ENCODE measurements at regions not wholly inside any gene's neighbourhood (a gene's known extent, or its start where the extent isn't known, plus 50 kb on each side); places are given as distances from the start of the nearest gene placed in this dataset.

DNA sequence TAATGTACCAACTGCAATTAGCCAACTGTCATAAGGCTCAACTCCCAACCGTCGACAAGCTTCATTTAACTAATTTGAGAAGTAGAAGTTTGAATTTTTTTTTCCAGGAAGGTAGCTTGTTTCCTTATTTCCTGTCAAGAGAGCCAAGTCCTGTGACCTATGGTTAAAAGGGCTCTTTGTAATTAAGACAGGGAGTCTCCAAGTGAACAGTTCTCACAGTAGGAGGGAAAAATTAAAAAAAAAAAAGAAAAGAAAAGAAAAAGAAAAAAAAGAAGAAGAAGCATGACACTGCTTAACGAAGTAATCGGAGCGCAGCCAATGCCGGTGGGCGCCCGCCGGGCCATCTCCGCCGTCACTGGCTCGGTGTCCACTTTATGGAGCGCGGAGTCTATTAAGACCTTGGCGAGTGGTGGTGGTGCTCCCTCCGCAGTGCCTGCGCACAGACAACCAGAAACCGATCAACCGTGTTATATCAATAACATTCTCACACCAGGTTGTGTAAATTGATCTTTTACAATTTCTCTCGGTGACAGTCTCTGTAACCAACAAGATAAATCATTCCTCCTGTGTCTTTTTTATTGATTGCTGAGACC lies 197.2 kb upstream of the POU3F3 start:
- 97% methylated on average over 11 of the region's 20 CpGs for WGBS (ENCODE audit: insufficient coverage)
- CTCF ChIA-PET: interaction anchor here in 1 of 2 donors (0.7 kb wide), 1 partner anchor 193 kb away, joined by 3 read pairs; no protein-coding TSS in a partner anchor

GRCh38 chr2:104658144-104658835 lies 195.6 kb upstream of the POU3F3 start:
- H3K36me3 Mint-ChIP-seq: no peaks in the 10 kb centered on the region
- Histone ChIP-seq H3K9me3 (no peaks in the 10 kb centered on the region), H3K4me3 (ENCODE audit: control insufficient read depth in 1 of 2, extremely low read depth in 1 of 2, low read length in 1 of 2) (peak overlapping the region in 1 of 2 donors; percentile 29), H3K27me3 (replicated peaks in 1 of 2; ENCODE audit: control insufficient read depth in 2 of 2, extremely low read depth in 1 of 2, insufficient read depth in 2 of 2, low read length in 1 of 2) (peaks cover 0 to 23% of the 10 kb centered on the region in 2 experiments), H3K36me3 (ENCODE audit: control insufficient read depth in 2 of 2, extremely low read depth in 1 of 2, insufficient read depth in 1 of 2, low read length in 1 of 2) (no peaks in the 10 kb centered on the region), H3K27ac (ENCODE audit: low read length) (no peak overlapping the region), H3K4me1 (ENCODE audit: control insufficient read depth in 1 of 2, extremely low read depth in 1 of 2, insufficient read depth in 2 of 2, low read length in 2 of 2) (peaks cover 9 to 11% of the 10 kb centered on the region in 2 experiments)
- ChIA-PET POLR2A (no interaction called here), CTCF (no interaction called here)
- H3K4me1 Mint-ChIP-seq: peaks cover 2 to 14% (median 4%) of the 10 kb centered on the region in 3 donors
- peak in 1 of 35 experiments; percentile 26 for DNase-seq
- peak overlapping the region in 1 of 3 donors; percentile 55 for H3K4me3 Mint-ChIP-seq
- 31% methylated on average over 13 of the region's 19 CpGs for WGBS (ENCODE audit: insufficient coverage)
- H3K9me3 Mint-ChIP-seq: no peaks in the 10 kb centered on the region
- peak in 1 of 4 experiments; percentile 39 for ATAC-seq (replicated peaks in 1 of 4)
- no peak overlapping the region for H3K27ac Mint-ChIP-seq
- H3K27me3 Mint-ChIP-seq: peaks cover 34 to 38% of the 10 kb centered on the region in 2 donors

More for the DNA sequence above, 197.2 kb upstream of the POU3F3 start:
- H3K4me3 ChIP-seq (ENCODE audit: control insufficient read depth in 1 of 2, extremely low read depth in 1 of 2, low read length in 1 of 2): no peak overlapping the region
- H3K9me3 Mint-ChIP-seq: no peaks in the 10 kb centered on the region
- H3K27me3 Mint-ChIP-seq: peaks cover 34 to 38% of the 10 kb centered on the region in 2 donors
- peaks cover 2 to 14% (median 4%) of the 10 kb centered on the region in 3 donors for H3K4me1 Mint-ChIP-seq
- H3K36me3 Mint-ChIP-seq: no peaks in the 10 kb centered on the region
- DNase-seq (no peak), ATAC-seq (replicated peaks in 1 of 4) (no peak)
- H3K27ac Mint-ChIP-seq: no peak overlapping the region
- H3K27me3 ChIP-seq (replicated peaks in 1 of 2; ENCODE audit: control insufficient read depth in 2 of 2, extremely low read depth in 1 of 2, insufficient read depth in 2 of 2, low read length in 1 of 2): peaks cover 0 to 23% of the 10 kb centered on the region in 2 experiments
- no peaks in the 10 kb centered on the region for H3K36me3 ChIP-seq (ENCODE audit: control insufficient read depth in 2 of 2, extremely low read depth in 1 of 2, insufficient read depth in 1 of 2, low read length in 1 of 2)
- H3K4me1 ChIP-seq (ENCODE audit: control insufficient read depth in 1 of 2, extremely low read depth in 1 of 2, insufficient read depth in 2 of 2, low read length in 2 of 2): peaks cover 9 to 11% of the 10 kb centered on the region in 2 experiments
- H3K4me3 Mint-ChIP-seq: no peak overlapping the region
- no peak overlapping the region for H3K27ac ChIP-seq (ENCODE audit: low read length)
- POLR2A ChIA-PET: interaction anchor here in 1 of 2 donors (0.6 kb wide), 1 partner anchor 637 kb away, joined by 3 read pairs; no protein-coding TSS in a partner anchor
- H3K9me3 ChIP-seq: no peaks in the 10 kb centered on the region

DNA sequence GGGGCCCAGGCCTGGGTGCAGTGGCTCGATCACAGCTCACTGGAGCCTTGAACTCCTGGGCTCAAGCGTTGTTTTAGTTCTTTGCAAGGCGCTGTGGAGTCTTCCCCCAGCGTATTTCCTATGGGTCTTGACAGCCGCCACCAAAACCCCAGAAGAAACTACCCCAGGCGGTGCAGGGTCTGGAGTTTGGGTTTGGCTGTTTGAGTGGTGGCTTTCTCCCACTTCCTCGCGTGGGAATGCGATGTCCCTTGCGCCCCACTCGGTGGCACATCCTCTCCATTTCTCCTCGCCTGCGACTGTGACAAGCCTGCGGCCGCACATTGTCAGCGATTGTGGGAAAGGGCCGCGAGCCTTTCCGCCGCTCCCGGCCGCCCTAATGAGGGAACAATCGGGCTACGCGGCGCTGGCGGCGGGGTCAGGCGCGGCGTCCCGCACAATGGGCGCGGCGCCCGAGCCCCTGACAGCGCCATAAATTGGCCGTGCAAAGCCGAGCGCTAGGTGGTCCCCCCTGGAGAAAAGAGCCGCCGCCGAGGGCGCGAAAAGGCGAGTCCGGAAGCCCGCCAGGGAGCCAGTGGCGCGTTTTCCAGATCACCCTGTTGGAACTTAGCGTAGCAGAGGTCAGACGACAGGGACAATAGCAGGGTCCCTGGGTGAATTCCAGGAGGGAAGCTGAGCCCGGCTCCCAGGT lies 194.9 kb upstream of the POU3F3 start:
- H3K27me3 Mint-ChIP-seq: peaks cover 34 to 35% of the 10 kb centered on the region in 2 donors
- H3K9me3 ChIP-seq: no peaks in the 10 kb centered on the region
- no peak overlapping the region for H3K27ac ChIP-seq (ENCODE audit: low read length)
- ChIA-PET POLR2A (no interaction called here), CTCF (no interaction called here)
- H3K4me3 Mint-ChIP-seq: peak overlapping the region in 1 of 3 donors; percentile 55
- H3K36me3 Mint-ChIP-seq: no peaks in the 10 kb centered on the region
- 50% methylated on average over 48 of the region's 53 CpGs for WGBS (ENCODE audit: insufficient coverage)
- no peak for DNase-seq
- no peak overlapping the region for H3K27ac Mint-ChIP-seq
- H3K4me1 ChIP-seq (ENCODE audit: control insufficient read depth in 1 of 2, extremely low read depth in 1 of 2, insufficient read depth in 2 of 2, low read length in 2 of 2): peaks cover 9 to 11% of the 10 kb centered on the region in 2 experiments
- H3K9me3 Mint-ChIP-seq: no peaks in the 10 kb centered on the region
- no peak for ATAC-seq (replicated peaks in 1 of 4)
- peak overlapping the region in 1 of 2 donors; percentile 29 for H3K4me3 ChIP-seq (ENCODE audit: control insufficient read depth in 1 of 2, extremely low read depth in 1 of 2, low read length in 1 of 2)
- H3K27me3 ChIP-seq (replicated peaks in 1 of 2; ENCODE audit: control insufficient read depth in 2 of 2, extremely low read depth in 1 of 2, insufficient read depth in 2 of 2, low read length in 1 of 2): peaks cover 0 to 23% of the 10 kb centered on the region in 2 experiments
- peaks cover 2 to 14% (median 4%) of the 10 kb centered on the region in 3 donors for H3K4me1 Mint-ChIP-seq
- H3K36me3 ChIP-seq (ENCODE audit: control insufficient read depth in 2 of 2, extremely low read depth in 1 of 2, insufficient read depth in 1 of 2, low read length in 1 of 2): no peaks in the 10 kb centered on the region

- peaks cover 9 to 11% of the 10 kb centered on the region in 2 experiments for H3K4me1 ChIP-seq (ENCODE audit: control insufficient read depth in 1 of 2, extremely low read depth in 1 of 2, insufficient read depth in 2 of 2, low read length in 2 of 2)
- H3K9me3 ChIP-seq: no peaks in the 10 kb centered on the region
- peaks cover 26 to 29% of the 10 kb centered on the region in 2 donors for H3K27me3 Mint-ChIP-seq
- DNase-seq: no peak
- no peaks in the 10 kb centered on the region for H3K9me3 Mint-ChIP-seq
- peak overlapping the region in 1 of 2 donors; percentile 15 for H3K4me3 ChIP-seq (ENCODE audit: control insufficient read depth in 1 of 2, extremely low read depth in 1 of 2, low read length in 1 of 2)
- H3K27ac Mint-ChIP-seq: no peak overlapping the region
- POLR2A ChIA-PET: interaction anchor here in 1 of 2 donors (0.7 kb wide), 1 partner anchor 12 kb away, joined by 4 read pairs; no protein-coding TSS in a partner anchor
- peaks cover 0 to 21% of the 10 kb centered on the region in 2 experiments for H3K27me3 ChIP-seq (replicated peaks in 1 of 2; ENCODE audit: control insufficient read depth in 2 of 2, extremely low read depth in 1 of 2, insufficient read depth in 2 of 2, low read length in 1 of 2)
- no peaks in the 10 kb centered on the region for H3K36me3 Mint-ChIP-seq
- CTCF ChIA-PET: no interaction called here
- 0% methylated on average over 1 of the region's 5 CpGs for WGBS (ENCODE audit: insufficient coverage)
- H3K36me3 ChIP-seq (ENCODE audit: control insufficient read depth in 2 of 2, extremely low read depth in 1 of 2, insufficient read depth in 1 of 2, low read length in 1 of 2): no peaks in the 10 kb centered on the region
- no peak overlapping the region for H3K4me3 Mint-ChIP-seq
- peaks cover 2 to 14% (median 4%) of the 10 kb centered on the region in 3 donors for H3K4me1 Mint-ChIP-seq
- H3K27ac ChIP-seq (ENCODE audit: low read length): no peak overlapping the region
- ATAC-seq (replicated peaks in 1 of 4): no peak
Measured at GRCh38 chr2:104660991-104661390, 192.9 kb upstream of the POU3F3 start.

DNA sequence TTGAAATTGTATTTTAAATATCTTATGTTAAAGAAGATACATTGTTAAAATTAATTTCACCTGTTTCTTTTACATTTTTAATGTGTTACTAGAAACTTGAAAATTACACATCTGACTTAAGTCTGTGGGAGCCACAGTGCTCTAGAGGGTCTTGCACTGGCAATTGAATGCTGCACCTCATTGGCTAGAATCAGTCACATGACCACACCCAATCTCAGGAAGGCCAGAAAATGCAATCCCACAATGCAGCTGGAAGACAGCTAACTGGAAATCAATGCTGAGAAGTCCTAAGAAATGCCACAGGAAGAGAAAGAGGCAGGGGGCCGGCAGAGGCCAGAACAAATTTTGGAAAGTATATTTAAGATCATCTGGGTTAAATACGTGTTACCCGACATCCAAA lies 189.2 kb upstream of the POU3F3 start:
- Mint-ChIP-seq H3K27ac (no peak overlapping the region), H3K36me3 (no peaks in the 10 kb centered on the region), H3K4me3 (no peak overlapping the region), H3K4me1 (no peaks in the 10 kb centered on the region), H3K27me3 (peaks cover 8 to 12% of the 10 kb centered on the region in 2 donors), H3K9me3 (no peaks in the 10 kb centered on the region)
- no CpG with 5 or more reads among the region's 3 CpGs for WGBS (ENCODE audit: insufficient coverage)
- ATAC-seq (replicated peaks in 1 of 4) (no peak), DNase-seq (no peak)
- Histone ChIP-seq H3K9me3 (no peaks in the 10 kb centered on the region), H3K4me3 (ENCODE audit: control insufficient read depth in 1 of 2, extremely low read depth in 1 of 2, low read length in 1 of 2) (no peak overlapping the region), H3K27ac (ENCODE audit: low read length) (no peak overlapping the region), H3K36me3 (ENCODE audit: control insufficient read depth in 2 of 2, extremely low read depth in 1 of 2, insufficient read depth in 1 of 2, low read length in 1 of 2) (no peaks in the 10 kb centered on the region), H3K27me3 (replicated peaks in 1 of 2; ENCODE audit: control insufficient read depth in 2 of 2, extremely low read depth in 1 of 2, insufficient read depth in 2 of 2, low read length in 1 of 2) (peaks cover 0 to 4% of the 10 kb centered on the region in 2 experiments), H3K4me1 (ENCODE audit: control insufficient read depth in 1 of 2, extremely low read depth in 1 of 2, insufficient read depth in 2 of 2, low read length in 2 of 2) (peaks cover 0 to 5% of the 10 kb centered on the region in 2 experiments)
- ChIA-PET CTCF (no interaction called here), POLR2A (no interaction called here)

- CTCF ChIA-PET: no interaction called here
- no CpG with 5 or more reads among the region's 2 CpGs for WGBS (ENCODE audit: insufficient coverage)
- H3K4me3 ChIP-seq (ENCODE audit: control insufficient read depth in 1 of 2, extremely low read depth in 1 of 2, low read length in 1 of 2): no peak overlapping the region
- no peak overlapping the region for H3K27ac ChIP-seq (ENCODE audit: low read length)
- H3K9me3 ChIP-seq: no peaks in the 10 kb centered on the region
- no peaks in the 10 kb centered on the region for H3K36me3 ChIP-seq (ENCODE audit: control insufficient read depth in 2 of 2, extremely low read depth in 1 of 2, insufficient read depth in 1 of 2, low read length in 1 of 2)
- no peaks in the 10 kb centered on the region for H3K4me1 Mint-ChIP-seq
- H3K4me1 ChIP-seq (ENCODE audit: control insufficient read depth in 1 of 2, extremely low read depth in 1 of 2, insufficient read depth in 2 of 2, low read length in 2 of 2): no peaks in the 10 kb centered on the region
- no peaks in the 10 kb centered on the region for H3K27me3 Mint-ChIP-seq
- no peak overlapping the region for H3K27ac Mint-ChIP-seq
- POLR2A ChIA-PET: no interaction called here
- no peak for ATAC-seq (replicated peaks in 1 of 4)
- H3K9me3 Mint-ChIP-seq: no peaks in the 10 kb centered on the region
- DNase-seq: no peak
- H3K36me3 Mint-ChIP-seq: no peaks in the 10 kb centered on the region
- H3K27me3 ChIP-seq (replicated peaks in 1 of 2; ENCODE audit: control insufficient read depth in 2 of 2, extremely low read depth in 1 of 2, insufficient read depth in 2 of 2, low read length in 1 of 2): peaks cover 0 to 2% of the 10 kb centered on the region in 2 experiments
- H3K4me3 Mint-ChIP-seq: no peak overlapping the region
Measured at GRCh38 chr2:104668631-104669030, 185.3 kb upstream of the POU3F3 start.

All from T-cell (primary cell).